ENCODE measurements at regions not wholly inside any gene's neighbourhood (a gene's known extent, or its start where the extent isn't known, plus 50 kb on each side); places are given as distances from the start of the nearest gene placed in this dataset.

DNA sequence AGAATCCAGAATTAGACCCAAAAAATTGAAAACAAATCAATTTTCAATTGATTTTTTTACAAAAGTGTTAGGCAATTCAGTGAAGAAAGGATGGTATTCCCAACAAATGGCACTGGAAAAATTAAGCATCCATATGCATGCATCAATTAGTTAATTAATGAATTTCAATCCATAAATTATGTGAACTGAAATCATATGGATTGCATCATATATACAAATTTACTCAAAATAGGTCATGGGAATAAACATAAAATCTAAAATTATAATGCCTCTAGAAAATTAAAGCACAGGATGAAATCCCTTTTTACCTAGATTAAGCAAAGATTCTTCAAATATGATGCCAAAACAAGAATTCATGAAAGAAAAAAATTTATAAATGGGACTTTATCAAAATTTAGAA lies 213.9 kb upstream of the KLHL29 start:
- dilution Hi-C loops (cut with HindIII; ENCODE audit: low sequenced_read_pairs, unreplicated experiment) (no loop called here), intact Hi-C loops (cut with micrococcal nuclease) (no loop called here), in situ Hi-C loops (cut with MboI; ENCODE audit: low sequenced_read_pairs) (no loop called here)
- Histone ChIP-seq H3K14ac (replicated peaks; ENCODE audit: low read depth, low read length) (no peak overlapping the region), H3K4me3 (ENCODE audit: insufficient read depth, low read depth, low read length) (no peak overlapping the region), H2BK20ac (ENCODE audit: low read depth, low read length) (no peak overlapping the region), H3K18ac (ENCODE audit: low read depth, low read length) (no peak overlapping the region), H4K5ac (ENCODE audit: low read depth, low read length) (no peak overlapping the region), H3K9me1 (ENCODE audit: insufficient read depth, low read length) (no peaks in the 10 kb centered on the region), H2BK15ac (ENCODE audit: low read depth, low read length) (no peak overlapping the region), H2BK5ac (ENCODE audit: low read depth, low read length, poor library complexity, severe bottlenecking) (no peak overlapping the region), H3K9me3 (ENCODE audit: control insufficient read depth, insufficient read depth, low read length) (no peaks in the 10 kb centered on the region), H3K4ac (ENCODE audit: low read depth, low read length) (no peak overlapping the region), H2AK5ac (ENCODE audit: low read depth, low read length) (no peak overlapping the region), H3K4me2 (ENCODE audit: low read depth, low read length) (no peak overlapping the region), H3K27me3 (ENCODE audit: control insufficient read depth, insufficient read depth, low read length) (no peaks in the 10 kb centered on the region), H4K91ac (ENCODE audit: insufficient read depth, low read depth, low read length) (no peak overlapping the region), H3K79me1 (ENCODE audit: low read depth in 1 of 2, low read length in 2 of 2) (no peaks in the 10 kb centered on the region), H3K23ac (ENCODE audit: low read depth, low read length) (no peak overlapping the region), H3K4me1 (ENCODE audit: control insufficient read depth, insufficient read depth, low read length) (no peaks in the 10 kb centered on the region), H2BK120ac (ENCODE audit: low read depth, low read length) (no peak overlapping the region), H3K56ac (ENCODE audit: extremely low read depth, insufficient read depth, low read length) (no peak overlapping the region), H3K36me3 (ENCODE audit: control insufficient read depth, insufficient read depth, low read length) (no peaks in the 10 kb centered on the region), H4K8ac (ENCODE audit: low read depth in 2 of 2, low read length in 2 of 2) (no peak overlapping the region), H4K20me1 (ENCODE audit: insufficient read depth, low read length) (no peaks in the 10 kb centered on the region), H3K27ac (ENCODE audit: insufficient read depth, low read length) (no peak overlapping the region), H3K9ac (ENCODE audit: low read depth, low read length) (no peak overlapping the region), H2AFZ (replicated peaks; ENCODE audit: low read length, poor library complexity) (no peak overlapping the region), H2AK9ac (replicated peaks; ENCODE audit: low read depth, low read length, poor library complexity) (no peak overlapping the region)
- DNase-seq: no peak
- no peak for ATAC-seq (ENCODE audit: low read depth)
- CTCF ChIA-PET: no interaction called here
- no TSS peak for BruUV-seq (replicated peaks)
- TF ChIP-seq, protein P1, sequence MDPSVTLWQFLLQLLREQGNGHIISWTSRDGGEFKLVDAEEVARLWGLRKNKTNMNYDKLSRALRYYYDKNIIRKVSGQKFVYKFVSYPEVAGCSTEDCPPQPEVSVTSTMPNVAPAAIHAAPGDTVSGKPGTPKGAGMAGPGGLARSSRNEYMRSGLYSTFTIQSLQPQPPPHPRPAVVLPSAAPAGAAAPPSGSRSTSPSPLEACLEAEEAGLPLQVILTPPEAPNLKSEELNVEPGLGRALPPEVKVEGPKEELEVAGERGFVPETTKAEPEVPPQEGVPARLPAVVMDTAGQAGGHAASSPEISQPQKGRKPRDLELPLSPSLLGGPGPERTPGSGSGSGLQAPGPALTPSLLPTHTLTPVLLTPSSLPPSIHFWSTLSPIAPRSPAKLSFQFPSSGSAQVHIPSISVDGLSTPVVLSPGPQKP (IDR thresholded peaks at IDR 0.05; ENCODE audit: borderline replicate concordance, low read depth, low read length): no peak
- TF ChIP-seq POLR2A (IDR thresholded peaks at IDR 0.05; ENCODE audit: low read depth, low read length) (no peak), MAZ (IDR thresholded peaks at IDR 0.05; ENCODE audit: borderline replicate concordance, low read depth, low read length) (no peak), RAD21 (IDR thresholded peaks at IDR 0.05; ENCODE audit: low read length) (no peak), BHLHE40 (IDR thresholded peaks at IDR 0.05; ENCODE audit: low read depth, low read length) (no peak), CHD1 (IDR thresholded peaks at IDR 0.05; ENCODE audit: low read depth, low read length) (no peak), RFX5 (IDR thresholded peaks at IDR 0.05; ENCODE audit: low read depth, low read length) (no peak), CEBPB (IDR thresholded peaks at IDR 0.05; ENCODE audit: low read depth, low read length) (no peak), FOS (IDR thresholded peaks at IDR 0.05; ENCODE audit: low read depth, low read length) (no peak), MAFK (IDR thresholded peaks at IDR 0.05; ENCODE audit: low read depth, low read length) (no peak), MXI1 (IDR thresholded peaks at IDR 0.05; ENCODE audit: borderline replicate concordance, low read depth, low read length) (no peak), RCOR1 (IDR thresholded peaks at IDR 0.05; ENCODE audit: insufficient replicate concordance, low read length) (no peak), SMC3 (IDR thresholded peaks at IDR 0.05; ENCODE audit: low read depth, low read length) (no peak), NFE2L2 (IDR thresholded peaks at IDR 0.05; ENCODE audit: low read depth, low read length) (no peak)
- TF ChIP-seq, protein P2, sequence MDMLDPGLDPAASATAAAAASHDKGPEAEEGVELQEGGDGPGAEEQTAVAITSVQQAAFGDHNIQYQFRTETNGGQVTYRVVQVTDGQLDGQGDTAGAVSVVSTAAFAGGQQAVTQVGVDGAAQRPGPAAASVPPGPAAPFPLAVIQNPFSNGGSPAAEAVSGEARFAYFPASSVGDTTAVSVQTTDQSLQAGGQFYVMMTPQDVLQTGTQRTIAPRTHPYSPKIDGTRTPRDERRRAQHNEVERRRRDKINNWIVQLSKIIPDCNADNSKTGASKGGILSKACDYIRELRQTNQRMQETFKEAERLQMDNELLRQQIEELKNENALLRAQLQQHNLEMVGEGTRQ (IDR thresholded peaks at IDR 0.05; ENCODE audit: low read depth, low read length): no peak
- TF ChIP-seq, protein P3, sequence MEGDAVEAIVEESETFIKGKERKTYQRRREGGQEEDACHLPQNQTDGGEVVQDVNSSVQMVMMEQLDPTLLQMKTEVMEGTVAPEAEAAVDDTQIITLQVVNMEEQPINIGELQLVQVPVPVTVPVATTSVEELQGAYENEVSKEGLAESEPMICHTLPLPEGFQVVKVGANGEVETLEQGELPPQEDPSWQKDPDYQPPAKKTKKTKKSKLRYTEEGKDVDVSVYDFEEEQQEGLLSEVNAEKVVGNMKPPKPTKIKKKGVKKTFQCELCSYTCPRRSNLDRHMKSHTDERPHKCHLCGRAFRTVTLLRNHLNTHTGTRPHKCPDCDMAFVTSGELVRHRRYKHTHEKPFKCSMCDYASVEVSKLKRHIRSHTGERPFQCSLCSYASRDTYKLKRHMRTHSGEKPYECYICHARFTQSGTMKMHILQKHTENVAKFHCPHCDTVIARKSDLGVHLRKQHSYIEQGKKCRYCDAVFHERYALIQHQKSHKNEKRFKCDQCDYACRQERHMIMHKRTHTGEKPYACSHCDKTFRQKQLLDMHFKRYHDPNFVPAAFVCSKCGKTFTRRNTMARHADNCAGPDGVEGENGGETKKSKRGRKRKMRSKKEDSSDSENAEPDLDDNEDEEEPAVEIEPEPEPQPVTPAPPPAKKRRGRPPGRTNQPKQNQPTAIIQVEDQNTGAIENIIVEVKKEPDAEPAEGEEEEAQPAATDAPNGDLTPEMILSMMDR (conservative IDR thresholded peaks at IDR 0.05; ENCODE audit: low read depth, low read length): no peak
- POLR2A ChIA-PET (ENCODE audit: unreplicated experiment): no interaction called here

All from IMR-90 (cell line).